PFSK-1 (cell line): ENCODE measurements at regions not wholly inside any gene's neighbourhood (a gene's known extent, or its start where the extent isn't known, plus 50 kb on each side); places are given as distances from the start of the nearest gene placed in this dataset.

Experiments
- FOXP2 ChIP-seq: optimal IDR thresholded peaks from 2 replicates; pipeline ENCODE3; 2011; ENCODE audit warnings: borderline replicate concordance, control low read depth, inconsistent platforms; ENCODE audit not compliant: insufficient read depth; ENCODE audit errors: extremely low read length, extremely low read depth
- POLR2AphosphoS5 ChIP-seq: IDR thresholded peaks from 2 replicates; pipeline ENCODE4 v1.6.1; 2012; ENCODE audit warnings: low read depth, mild to moderate bottlenecking, control low read depth, low read length, moderate library complexity
- SIN3A ChIP-seq: IDR thresholded peaks from 2 replicates; pipeline ENCODE4 v1.6.1; 2012; ENCODE audit warnings: mild to moderate bottlenecking, low read length, moderate library complexity, borderline replicate concordance; ENCODE audit not compliant: insufficient read depth
- TAF1 ChIP-seq: IDR thresholded peaks from 2 replicates; pipeline ENCODE4 v1.6.1; 2012; ENCODE audit warnings: low read length, control low read depth, borderline replicate concordance; ENCODE audit not compliant: insufficient read depth
- TF ChIP-seq, protein P1 (sequence below), 2 experiments: IDR thresholded peaks; 2 replicates each; pipeline versions ENCODE4 v1.6.1 to v1.8.0; 2011 to 2012; ENCODE audit warnings: low read depth in 2 of 2, low read length in 2 of 2, control low read depth in 1 of 2, inconsistent platforms in 1 of 2, mild to moderate bottlenecking in 1 of 2, moderate library complexity in 1 of 2; ENCODE audit not compliant: insufficient read depth in 1 of 2

DNA sequence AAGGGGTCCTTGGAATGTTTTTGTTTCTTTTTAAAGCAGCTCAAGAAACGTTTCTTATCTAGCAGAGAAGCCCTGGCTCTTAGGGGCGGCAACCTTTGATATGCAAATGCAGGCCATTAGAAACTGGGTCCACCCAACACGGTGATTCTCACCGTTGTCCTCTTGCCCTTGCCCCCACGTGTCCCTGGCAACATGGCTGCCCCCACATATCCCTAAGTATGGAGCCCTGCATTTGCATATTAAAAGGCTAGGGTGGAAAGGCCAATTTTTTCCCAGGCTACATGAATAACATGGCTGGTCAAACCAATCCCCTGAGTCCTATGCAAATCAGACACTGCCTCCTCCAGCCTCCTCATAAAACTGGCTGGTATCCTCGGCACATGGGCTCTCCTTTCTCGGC is 230.1 kb upstream of the SPOPL start:
- TF ChIP-seq POLR2AphosphoS5 (no peak), FOXP2 (no peak)

DNA sequence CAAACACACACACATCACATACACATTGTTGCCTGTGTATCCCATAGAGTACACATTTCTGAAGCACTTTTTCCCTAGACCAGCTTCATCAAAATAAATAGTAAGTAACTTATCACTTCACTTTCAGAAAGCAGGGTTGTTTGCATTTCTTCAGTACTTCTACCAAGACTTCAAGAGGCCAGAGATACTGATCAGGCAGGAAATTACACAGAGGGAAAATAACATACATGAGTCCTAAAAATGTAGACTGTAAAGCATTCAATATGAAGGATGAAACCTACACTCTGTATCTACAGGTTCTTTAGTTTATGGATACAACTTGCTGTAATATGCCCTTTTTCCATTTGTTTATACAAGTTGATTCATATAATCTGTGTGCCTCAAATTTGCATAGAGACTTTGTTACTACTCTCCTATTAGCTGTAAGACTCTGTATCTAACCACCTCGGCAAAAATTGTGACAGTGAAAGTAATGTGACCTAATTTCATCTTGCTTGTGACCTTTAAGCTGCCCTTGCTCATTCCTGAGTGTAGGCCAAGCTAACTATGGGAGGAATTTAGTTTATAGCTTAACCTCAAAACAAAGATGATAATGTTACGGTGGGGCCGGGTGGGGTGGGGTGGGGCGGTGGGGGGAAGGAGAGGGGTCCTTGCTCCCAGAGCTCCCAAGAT is 228.9 kb upstream of the SPOPL start:
- TF ChIP-seq SIN3A (no peak), TAF1 (no peak)
- TF ChIP-seq, protein P1, sequence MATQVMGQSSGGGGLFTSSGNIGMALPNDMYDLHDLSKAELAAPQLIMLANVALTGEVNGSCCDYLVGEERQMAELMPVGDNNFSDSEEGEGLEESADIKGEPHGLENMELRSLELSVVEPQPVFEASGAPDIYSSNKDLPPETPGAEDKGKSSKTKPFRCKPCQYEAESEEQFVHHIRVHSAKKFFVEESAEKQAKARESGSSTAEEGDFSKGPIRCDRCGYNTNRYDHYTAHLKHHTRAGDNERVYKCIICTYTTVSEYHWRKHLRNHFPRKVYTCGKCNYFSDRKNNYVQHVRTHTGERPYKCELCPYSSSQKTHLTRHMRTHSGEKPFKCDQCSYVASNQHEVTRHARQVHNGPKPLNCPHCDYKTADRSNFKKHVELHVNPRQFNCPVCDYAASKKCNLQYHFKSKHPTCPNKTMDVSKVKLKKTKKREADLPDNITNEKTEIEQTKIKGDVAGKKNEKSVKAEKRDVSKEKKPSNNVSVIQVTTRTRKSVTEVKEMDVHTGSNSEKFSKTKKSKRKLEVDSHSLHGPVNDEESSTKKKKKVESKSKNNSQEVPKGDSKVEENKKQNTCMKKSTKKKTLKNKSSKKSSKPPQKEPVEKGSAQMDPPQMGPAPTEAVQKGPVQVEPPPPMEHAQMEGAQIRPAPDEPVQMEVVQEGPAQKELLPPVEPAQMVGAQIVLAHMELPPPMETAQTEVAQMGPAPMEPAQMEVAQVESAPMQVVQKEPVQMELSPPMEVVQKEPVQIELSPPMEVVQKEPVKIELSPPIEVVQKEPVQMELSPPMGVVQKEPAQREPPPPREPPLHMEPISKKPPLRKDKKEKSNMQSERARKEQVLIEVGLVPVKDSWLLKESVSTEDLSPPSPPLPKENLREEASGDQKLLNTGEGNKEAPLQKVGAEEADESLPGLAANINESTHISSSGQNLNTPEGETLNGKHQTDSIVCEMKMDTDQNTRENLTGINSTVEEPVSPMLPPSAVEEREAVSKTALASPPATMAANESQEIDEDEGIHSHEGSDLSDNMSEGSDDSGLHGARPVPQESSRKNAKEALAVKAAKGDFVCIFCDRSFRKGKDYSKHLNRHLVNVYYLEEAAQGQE (IDR thresholded peaks at IDR 0.05; ENCODE audit: insufficient read depth in 1 of 2, low read depth in 2 of 2, low read length in 2 of 2): no peak

DNA sequence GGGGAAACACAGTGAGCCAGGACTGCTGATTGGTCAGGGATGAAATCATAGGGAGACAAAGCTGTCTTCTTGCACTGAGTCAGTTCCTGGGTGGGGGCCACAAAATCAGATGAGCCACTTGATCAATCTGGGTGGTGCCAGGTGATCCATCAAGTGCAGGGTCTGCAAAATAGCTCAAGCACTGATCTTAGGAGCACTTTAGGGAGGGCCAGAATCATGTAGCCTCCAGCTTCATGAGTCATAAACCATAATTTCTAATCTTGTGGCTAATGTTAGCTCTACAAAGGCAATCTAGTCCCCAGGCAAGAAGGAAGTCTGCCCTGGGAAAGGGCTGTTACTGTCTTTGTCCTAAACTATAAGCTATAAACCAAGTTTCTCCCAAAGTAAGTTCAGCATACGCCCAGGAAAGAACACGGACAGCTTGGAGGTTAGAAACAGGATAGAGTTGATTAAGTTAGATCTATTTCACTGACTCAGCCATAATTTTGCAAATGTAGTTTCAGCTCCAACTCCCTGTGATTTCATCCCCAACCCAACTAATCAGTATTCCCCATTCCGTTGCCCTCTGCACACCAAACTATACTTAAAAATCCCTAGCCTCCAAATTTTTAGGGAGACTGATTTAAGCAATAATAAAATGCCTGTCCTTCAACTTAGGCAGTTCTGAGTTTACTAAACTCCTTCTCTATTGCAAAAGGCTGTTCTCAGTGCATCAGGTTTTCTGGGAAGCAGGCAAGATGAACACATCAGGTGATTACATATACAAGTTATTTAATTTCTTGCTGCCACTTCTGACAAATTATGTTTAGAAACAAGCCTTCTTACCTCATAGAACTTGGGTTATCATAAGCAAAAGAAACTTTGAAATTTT is 226.9 kb upstream of the SPOPL start:
- no peak for TF ChIP-seq FOXP2
- TF ChIP-seq TAF1: no peak
- TF ChIP-seq, protein P1 (IDR thresholded peaks at IDR 0.05; ENCODE audit: insufficient read depth in 1 of 2, low read depth in 2 of 2, low read length in 2 of 2): no peak

DNA sequence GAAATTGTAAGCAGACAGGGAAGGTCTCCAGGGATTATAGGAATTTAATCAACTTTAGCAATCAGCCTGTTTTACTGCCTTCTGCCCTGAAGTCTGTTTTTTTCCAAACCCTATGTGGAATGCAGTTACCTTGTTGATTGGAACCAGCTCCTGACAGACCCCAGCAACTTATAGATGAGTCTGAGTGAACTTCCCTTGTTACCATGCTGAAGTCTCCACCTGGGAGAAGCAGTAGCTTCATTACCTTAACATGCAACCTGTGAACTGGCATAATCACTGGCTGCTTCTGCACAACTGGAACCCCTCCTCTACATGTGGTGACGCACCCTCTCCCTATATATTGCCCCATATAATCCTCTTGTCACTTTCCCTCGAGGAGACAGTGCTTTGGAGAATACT is 226.3 kb upstream of the SPOPL start:
- TF ChIP-seq POLR2AphosphoS5 (no peak), TAF1 (no peak), SIN3A (no peak), FOXP2 (no peak)
- TF ChIP-seq, protein P1 (IDR thresholded peaks at IDR 0.05; ENCODE audit: insufficient read depth in 1 of 2, low read depth in 2 of 2, low read length in 2 of 2): no peak

DNA sequence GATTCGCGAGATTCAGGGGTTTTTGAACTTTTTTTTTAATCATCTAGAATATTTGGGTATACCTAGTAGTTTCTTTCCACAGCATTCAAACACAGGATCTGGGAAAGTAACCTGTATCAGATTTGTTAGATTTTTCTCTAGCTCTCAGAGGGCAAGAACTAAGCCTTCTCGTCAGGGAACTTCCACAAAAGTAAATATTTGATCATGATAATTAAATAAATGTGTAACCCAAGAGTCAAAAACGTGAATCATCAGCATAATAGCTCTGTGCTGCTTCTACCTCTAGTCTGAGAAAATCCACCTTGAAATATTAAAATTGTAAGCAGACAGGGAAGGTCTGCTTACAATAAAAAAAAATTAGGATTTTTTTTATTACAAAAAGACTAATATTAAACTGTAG is 225.7 kb upstream of the SPOPL start:
- TF ChIP-seq FOXP2 (no peak), SIN3A (no peak), TAF1 (no peak), POLR2AphosphoS5 (no peak)
- TF ChIP-seq, protein P1 (IDR thresholded peaks at IDR 0.05; ENCODE audit: insufficient read depth in 1 of 2, low read depth in 2 of 2, low read length in 2 of 2): no peak
